NCI-H345 (cell line): ENCODE measurements at regions not wholly inside any gene's neighbourhood (a gene's known extent, or its start where the extent isn't known, plus 50 kb on each side); places are given as distances from the start of the nearest gene placed in this dataset.

Experiments
- DNase-seq: peaks from one replicate; lab custom pipeline; 2025; lab: John Stamatoyannopoulos, UW

DNA sequence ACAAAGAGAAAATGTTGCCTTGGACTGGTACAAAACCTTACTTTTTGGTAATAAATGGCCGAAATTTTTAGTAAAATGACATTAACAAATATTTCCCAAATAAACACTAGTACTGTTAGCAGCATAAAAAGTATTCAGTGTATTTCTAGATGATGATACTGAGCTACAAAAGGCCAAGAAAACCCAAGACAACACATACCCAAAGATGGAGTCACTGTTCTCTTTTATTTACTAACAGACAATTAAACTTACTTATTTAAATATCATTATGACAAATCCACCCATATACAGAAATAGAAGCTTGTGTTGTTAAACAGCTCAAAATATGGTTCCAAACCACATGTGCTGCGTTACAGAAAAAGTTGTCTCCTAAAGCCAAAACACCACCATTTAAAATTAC lies 239.9 kb downstream of the ZEB2 start:
- DNase-seq, result no peak

DNA sequence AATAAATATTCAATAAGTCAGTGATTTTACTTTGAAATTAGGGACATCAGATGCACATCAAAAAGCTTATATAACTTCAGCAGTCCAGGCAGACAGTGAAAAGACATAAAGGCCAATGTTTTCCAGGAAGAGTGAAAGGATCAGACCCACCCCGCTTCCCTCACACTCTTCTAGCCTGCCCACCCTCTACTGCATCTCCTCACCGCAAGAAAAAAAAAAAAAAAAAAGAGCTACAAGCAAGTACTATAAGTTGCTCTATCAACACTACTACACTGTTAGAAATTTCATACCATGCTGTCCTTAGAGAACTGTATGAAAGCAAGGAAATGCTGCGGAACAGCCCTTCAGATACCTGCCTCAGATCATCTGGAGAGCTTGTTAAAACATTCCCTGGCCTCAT lies 240.8 kb downstream of the ZEB2 start:
- no peak for DNase-seq

DNA sequence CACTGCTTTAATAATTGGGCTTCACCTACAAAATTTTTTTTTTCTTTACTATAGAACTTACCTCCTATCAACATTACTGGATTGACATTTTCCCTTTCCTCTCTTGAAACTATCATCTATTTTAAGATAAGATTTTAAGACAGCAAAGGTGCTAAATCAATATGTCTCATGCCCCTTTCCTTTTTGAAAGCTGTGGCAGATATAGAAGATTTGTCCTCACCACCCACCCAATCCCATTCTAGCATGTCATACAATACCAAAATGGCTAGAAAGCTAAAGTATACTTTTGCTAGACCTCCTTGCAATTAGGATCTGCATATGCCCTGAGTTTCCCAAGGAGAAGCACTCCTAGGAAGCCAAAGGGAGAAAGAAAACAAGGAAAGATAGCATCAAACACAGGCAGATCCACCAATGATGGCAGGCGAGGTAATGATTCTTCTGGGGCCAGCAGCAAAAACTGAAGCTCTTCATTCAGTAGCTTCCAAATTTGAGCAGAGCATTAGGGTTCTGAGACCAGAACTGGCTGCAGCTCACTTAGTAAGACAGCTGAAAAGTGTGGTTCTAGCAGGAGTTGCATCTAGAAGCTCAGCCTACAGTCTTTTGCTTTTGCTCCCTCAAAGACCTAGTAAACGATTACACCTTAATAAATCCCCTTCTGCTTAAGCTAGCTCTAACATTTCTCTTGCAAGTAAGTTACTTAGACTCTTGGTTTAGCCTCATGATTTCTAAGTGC lies 242.1 kb downstream of the ZEB2 start:
- DNase-seq, result no peak

DNA sequence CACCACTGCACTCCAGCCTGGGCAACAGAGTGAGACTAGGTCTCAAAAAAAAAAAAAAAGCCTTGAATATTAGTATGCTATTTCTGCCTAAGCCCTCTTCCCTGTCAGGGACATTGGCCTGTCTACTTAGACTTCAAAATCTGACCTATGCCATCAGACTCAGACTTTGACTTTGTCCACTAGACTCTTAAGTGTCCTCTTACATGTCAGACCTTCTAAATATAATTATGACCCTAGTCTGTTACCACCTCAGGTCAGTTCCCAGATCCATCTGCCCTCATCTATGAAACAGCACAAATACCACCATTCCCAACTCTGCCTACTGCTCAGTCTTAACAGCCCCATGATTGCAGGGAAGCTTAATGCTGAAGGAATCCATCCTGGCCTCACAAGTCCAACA lies 244.6 kb downstream of the ZEB2 start:
- DNase-seq, result no peak

DNA sequence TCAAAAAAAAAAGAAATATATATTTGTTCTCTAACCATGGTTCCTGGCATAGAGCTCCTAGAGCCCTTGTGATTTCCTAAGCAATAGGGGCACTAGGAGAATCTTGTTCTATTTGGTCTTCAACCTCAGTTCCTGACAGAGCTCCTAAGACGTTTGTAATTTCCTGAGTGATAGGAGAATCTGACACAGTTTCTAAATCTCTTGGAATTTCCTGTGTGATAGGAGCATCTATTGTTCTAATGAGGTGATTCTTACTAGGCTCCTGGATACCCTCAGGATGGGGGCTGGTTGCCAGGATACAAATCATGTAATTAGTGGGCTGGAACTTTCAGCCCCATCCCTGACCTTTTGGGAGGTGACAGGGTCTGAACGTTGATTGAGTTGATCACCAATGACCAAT lies 245.8 kb downstream of the ZEB2 start:
- DNase-seq, result no peak

DNA sequence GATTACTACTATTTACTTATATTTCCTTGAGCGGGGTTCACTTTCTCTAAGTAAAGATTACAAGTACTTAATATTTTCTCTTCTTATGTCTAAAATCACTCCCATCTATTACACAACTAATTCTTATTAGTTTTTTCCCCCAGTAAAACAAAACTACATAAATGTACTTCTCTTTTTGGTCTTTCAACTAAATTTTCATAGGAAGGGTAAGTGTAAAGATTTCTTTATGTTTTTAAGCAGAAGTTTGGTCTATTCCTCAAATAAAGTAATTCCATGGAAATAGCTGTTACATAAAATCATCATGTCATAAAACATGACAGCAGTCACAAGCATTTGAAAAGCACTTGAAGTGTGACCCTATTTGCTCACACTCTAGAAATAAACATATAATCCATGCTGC lies 249.0 kb downstream of the ZEB2 start:
- DNase-seq, result no peak

DNA sequence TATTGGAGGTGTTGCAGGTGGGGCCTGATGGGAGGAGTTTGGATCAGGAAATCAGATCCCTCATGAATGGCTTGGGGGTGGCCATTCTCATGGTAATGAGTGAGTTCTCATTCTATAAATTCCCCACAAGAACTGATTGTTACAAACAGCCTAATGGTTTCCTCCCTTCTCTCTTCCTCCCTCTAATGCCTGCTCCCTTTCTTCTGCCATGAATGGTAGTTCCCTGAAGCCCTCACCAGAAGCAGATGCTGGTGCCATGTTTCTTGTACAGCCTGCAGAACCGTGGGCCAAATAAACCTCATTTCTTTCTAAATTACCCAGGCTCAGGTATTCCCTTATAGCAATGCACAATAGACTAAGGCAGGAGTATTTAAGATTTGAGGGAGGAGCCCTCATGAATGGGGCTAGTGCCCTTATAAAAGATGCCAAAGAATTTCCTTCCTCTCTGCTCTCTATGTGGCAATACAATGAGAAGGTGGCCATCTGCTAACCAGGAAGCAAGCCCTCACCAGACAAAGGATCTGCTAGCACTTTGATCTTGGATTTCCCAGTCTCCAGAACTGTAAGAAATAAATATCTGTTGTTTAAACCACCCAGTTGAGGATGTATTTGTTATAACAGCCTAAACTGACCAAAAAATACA lies 251.8 kb downstream of the ZEB2 start:
- DNase-seq, result no peak

DNA sequence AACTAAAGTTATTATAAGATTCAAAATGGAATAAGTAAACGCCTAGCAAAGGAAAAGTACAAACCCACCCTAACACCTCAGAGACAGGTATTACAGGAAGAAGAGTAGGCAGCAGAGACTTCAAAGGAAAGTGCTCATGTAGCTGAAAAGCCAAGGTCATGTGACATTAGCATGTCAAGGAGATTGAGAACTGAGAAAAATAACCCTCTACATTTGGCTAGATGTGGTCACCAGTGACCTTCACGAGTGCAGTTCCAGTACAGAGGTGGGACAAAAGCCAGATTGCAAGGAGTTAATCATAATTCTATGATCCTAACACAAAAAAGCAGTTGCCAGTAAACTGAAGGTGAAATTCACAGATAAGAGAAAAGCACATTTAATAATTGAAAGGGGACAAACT lies 252.7 kb downstream of the ZEB2 start:
- no peak for DNase-seq

DNA sequence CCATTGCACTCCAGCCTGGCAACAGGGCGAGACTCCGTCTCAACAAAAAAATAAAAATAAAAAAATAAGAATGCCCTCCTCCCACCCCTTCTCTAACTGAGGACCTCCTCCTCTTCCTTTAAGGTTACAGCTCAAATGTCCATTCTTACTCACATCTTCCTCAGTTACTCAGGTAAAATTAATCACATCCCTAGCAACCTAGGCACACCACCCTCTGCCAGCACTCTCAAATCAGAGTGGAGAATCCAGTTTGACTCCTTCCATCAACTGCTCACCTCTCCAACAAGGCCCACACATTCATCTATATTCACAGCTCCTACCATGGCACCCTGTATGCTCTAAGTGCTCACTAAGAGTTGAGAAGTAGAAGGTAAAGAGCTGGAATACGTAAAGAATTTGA lies 254.3 kb downstream of the ZEB2 start:
- no peak for DNase-seq

DNA sequence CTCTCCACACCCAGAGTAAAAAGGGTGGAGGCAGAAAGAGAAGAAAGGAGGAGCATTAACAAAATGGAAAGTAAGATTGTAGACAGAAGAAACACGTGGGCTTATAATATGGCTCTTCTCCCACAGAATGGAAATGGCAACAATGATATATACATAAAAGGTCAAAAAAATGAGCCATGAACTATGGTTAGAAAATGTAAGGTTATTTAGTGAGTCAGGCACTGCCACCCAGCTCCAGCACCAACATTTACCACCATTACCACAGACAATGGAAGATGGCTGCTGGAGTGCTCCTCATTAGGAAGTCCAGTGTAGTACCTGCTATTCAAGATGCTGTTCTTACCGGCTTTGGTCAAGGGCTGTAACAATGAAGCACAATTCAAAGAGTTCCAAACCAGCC lies 258.0 kb downstream of the ZEB2 start:
- no peak for DNase-seq

DNA sequence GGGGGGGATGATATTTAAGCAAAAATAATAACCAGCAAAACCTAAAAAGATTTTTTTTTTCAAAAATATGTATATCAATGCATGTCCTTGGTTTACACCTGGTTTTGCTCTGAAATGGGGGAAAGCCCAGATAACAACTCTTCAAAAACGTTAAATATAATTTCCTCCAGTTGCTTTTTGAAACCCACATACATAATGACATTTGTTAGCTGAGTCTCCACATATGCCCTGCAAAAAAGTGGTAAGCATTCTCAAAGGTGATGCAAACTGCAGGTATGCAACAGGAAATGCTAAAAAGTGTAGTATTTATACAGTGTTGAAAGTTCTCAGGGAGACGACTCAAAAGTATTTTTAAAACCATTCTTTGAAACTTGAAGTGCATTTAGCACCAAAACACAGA lies 258.6 kb downstream of the ZEB2 start:
- no peak for DNase-seq

DNA sequence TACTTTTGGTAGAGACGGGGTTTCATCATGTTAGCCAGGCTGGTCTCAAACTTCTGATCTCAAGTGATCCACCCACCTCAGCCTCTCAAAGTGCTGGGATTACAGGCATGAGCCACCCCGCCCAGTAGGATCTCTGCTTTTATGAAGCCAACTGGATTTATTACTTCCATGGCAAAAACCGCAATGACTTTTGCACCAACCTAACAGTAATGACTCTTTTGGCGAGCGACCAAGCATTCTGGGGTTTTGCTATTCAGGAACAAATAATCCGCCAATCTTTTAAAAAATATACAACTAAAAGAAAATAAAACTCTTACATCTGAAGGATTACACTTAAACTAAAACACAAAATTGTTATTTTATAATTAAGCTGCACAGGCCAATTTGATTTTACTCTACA lies 260.6 kb downstream of the ZEB2 start:
- no peak for DNase-seq

DNA sequence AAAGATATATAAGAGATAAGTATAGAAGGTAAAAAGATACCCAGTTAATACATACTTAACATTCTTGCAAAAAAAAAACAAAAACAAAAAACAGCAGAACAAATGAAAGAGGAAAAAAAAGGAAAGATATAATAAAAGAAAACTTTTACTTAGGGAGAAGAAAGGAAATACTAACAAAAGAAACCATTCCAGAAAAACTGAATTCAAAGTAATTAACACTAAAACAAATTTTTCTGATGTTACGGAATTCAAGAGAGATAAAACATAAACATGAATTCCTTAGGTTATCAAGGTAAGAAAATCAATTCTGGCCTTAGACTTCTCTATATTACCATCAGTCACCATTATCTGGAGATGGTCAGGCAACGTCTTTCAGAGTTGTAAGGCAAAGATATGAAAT lies 261.8 kb downstream of the ZEB2 start:
- no peak for DNase-seq

DNA sequence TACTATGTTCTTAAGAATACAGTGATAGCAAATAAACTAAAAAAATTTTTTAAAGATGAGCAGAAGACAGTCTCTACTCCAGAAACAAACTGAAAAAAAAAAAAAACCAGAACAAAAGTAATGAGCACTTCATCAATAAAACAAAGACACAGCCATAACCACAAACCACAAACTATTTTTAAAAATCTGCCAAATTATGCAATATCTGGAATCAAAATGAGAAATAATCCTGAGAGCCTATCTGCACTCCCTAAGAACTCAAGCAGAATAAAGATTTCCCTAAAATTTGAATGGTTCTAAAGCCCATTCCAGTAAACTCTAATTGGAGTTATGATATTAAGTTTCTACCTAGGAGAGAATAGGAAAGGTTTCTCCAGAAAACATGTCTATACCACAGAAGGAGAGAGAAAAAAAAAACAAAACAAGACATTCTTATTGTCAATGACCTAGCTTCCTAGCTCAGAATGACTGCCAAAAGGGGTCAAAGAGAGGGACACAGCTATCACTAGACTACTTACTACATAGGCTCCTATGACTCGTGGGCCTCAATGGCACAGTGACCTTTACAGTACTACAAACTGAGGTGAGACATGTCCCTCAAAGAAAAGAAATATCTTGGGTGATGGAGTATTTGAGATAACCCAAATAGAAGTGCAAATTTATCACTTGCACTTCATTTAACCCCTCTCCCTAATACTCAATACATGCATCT lies 262.8 kb downstream of the ZEB2 start:
- DNase-seq, result no peak

DNA sequence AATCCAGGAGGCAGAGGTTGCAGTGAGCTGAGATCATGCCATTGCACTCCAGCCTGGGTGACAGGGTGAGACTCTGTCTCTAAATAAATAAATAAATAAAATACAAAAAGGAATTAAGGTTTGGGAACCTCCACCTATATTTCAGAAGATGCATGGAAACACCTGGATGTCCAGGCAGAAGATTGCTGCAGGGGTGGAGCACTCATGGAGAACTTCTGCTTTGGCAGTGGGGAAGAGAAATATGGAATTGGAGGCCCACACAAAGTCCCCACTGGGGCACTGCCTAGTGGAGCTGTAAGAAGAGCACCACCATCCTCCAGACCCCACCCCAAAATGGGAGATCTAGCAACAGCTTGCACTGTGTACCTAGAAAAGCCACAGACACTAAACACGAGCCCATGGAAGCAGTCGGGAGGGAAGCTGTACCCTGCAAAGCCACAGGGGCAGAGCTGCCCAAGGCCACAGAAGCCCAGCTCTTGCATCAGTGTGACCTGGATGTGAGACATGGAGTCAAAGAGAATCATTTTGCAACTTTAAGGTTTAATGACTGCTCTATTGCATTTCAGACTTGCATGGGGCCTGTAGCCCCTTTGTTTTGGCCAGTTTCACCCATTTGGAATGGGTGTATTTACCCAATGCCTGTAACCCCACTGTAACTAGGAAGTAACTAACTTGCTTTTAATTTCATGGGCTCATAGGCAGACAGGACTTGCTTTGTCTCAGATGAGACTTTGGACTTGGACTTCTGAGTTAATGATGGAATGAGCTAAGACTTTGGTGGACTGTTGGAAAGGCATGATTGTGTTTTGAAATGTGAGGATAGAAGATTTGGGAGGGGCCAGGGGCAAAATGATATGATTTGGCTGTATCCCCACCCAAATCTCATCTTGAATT lies 265.3 kb downstream of the ZEB2 start:
- no peak for DNase-seq

DNA sequence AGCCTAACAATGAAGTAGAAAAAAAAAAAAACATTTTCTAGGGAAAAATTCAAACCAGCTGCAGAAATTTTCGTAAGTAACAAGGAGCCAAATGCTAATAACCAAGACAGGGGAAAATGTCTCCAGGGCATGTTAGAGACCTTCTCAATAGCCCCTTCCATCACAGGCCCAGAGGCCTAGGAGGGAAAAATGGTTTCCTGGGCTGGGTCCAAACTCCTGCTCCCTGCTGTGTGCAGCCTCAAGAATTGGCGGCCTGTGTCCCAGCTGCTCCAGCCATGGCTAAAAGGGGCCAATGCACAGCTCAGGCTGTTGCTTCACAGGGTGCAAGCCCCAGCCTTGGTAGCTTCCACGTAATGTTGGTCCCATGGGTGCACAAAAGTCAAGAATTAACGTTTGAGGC lies 266.2 kb downstream of the ZEB2 start:
- DNase-seq, result no peak

DNA sequence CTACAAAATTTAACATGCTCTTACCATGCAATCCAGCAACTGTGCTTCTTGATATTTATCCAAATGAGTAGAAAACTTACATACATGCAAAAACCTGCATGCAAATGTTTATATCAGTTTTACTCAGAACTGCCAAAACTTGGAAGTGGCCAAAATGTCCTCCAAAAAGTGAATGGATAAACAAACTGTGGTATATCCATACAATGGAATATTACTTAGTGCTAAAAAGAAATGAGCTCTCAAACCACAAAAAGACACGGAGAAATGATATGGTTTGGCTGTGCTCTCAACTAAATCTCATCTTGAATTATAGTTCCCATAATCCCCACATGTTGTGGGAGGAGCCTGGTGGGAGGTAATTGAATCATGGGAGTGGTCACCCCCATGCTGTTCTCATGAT lies 267.2 kb downstream of the ZEB2 start:
- DNase-seq, result no peak

DNA sequence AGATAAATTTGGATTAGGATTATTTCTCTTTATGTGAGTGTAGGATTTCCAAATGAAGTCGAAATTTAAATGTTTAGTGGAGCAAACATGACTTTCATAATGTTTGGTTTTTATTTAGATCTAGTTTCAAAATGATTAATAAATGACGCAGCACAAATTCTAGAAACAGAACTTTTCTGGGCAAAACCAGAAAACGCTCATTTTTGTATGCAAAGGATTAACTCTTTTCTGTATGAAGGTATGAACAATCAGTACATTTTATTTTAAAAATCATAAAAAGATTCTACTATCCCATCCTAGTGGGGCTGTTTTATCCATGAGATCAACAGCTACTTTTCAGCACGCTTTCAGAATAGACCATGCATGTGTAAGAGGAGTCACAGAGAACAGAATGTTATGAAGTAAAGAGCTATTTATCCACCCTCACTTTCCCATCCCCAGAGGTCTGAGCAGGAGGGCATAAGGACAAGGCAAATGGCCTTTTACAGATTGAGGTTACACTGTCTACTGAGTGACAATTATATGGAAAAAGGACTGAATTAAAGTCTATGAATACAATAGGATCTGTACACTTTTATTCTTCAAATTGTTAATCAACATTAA lies 270.8 kb downstream of the ZEB2 start:
- DNase-seq, result no peak

DNA sequence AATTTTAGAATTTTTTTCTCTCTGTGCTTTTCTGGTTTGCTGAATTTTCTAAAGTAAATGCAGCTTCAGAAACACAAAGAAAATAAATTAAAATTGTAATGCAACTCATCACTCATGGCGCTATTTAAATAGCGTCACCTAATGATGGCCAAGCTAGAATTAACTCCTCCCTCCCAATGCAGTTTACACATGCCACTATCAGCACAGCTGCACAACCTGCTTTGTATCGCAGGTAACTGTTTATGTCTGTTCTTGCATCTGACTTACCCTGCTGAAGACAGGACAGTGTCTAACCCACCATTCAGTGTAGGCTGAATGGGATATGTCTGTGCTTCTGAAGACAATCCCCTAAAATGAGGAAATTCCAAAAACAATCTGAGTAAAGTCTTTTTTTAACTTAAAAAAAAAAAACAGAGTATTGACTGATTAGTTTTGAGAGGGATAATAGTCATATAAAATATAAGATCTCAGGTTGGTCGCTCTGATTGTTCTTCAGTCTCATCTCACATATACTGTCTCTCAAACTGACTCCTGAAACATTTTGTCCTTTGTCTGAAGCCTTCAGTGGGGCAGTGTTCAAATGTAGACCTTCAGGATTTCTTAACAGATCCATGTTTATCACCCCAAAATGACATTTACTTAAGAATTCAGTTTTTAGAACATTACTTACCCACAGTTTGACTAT lies 271.4 kb downstream of the ZEB2 start:
- DNase-seq, result no peak

DNA sequence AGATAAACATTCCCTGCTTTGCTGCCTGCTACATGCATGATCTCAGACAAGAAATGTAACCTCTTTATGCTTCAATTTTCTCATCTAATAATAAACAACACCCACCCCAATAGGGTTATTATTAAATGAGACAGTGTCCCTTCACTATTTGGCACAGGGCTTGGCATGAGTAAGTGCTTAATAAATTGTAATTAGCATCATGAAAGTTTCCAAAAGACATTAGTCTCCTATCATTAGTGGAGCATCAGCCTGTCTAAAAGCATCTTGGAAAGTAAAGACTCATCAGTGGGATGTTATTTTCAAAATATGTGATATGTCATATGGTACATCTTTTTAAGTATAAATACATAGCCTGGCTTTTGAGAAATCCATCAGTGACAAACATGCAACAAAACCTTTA lies 275.0 kb downstream of the ZEB2 start:
- no peak for DNase-seq

DNA sequence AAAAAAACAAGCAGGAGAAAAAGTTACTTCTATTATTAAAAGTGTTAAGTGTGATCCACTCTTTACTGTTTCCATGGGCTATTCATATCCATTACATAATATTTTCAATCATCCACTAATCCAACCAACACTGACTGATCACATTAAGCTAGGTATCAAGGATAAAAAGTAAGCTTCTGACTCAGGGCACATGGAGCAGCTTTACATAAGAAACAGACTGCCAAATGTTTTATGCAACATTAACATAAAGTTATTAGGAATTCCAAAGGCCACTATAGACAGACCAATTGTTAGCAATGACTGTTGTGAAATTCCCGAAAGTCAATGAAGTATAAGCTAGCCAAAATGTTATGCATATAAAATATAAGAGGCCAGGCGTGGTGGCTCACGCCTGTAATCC lies 277.6 kb downstream of the ZEB2 start:
- no peak for DNase-seq
